Thymus (tissue), 11 donors: ENCODE measurements at regions not wholly inside any gene's neighbourhood (a gene's known extent, or its start where the extent isn't known, plus 50 kb on each side); places are given as distances from the start of the nearest gene placed in this dataset.

ENCODE experiments used
- DNase-seq, 9 donors: peaks; one replicate each; pipeline ENCODE4 v3.0.0-alpha.2; 2013; ENCODE audit warnings: low spot score in 9 of 9, low read depth in 6 of 9, missing footprints in 1 of 9
- H3K27ac ChIP-seq, 2 donors: one replicate each; pipeline ENCODE4 v1.5.1; 2013; ENCODE audit warnings: control low read depth in 1 of 2, low read depth in 1 of 2, low read length in 1 of 2, mild to moderate bottlenecking in 1 of 2, moderate library complexity in 1 of 2
- H3K27me3 ChIP-seq, 2 donors: one replicate each; pipeline ENCODE4 v1.5.1; 2013; ENCODE audit warnings: low read length in 1 of 2; ENCODE audit not compliant: control insufficient read depth in 2 of 2, insufficient read depth in 1 of 2
- H3K36me3 ChIP-seq, 2 donors: one replicate each; pipeline ENCODE4 v1.5.1; 2013; ENCODE audit warnings: low read length in 1 of 2, mild to moderate bottlenecking in 1 of 2, moderate library complexity in 1 of 2; ENCODE audit not compliant: control insufficient read depth in 2 of 2, insufficient read depth in 2 of 2
- H3K4me1 ChIP-seq, 2 donors: one replicate each; pipeline ENCODE4 v1.5.1; 2013; ENCODE audit warnings: low read length in 2 of 2; ENCODE audit not compliant: control insufficient read depth in 2 of 2, insufficient read depth in 2 of 2
- H3K4me3 ChIP-seq, 2 donors: one replicate each; pipeline ENCODE4 v1.5.1; 2013; ENCODE audit warnings: low read length in 2 of 2, control low read depth in 1 of 2, mild to moderate bottlenecking in 1 of 2
- H3K9me3 ChIP-seq, 2 donors: one replicate each; pipeline ENCODE4 v1.5.1; 2013; ENCODE audit warnings: low read length in 1 of 2, mild to moderate bottlenecking in 1 of 2; ENCODE audit not compliant: control insufficient read depth in 2 of 2, insufficient read depth in 1 of 2
- WGBS: extraction: QIAGEN DNeasy Blood & Tissue Kit; methylation state at CpG from one replicate; pipeline ENCODE4 v1.1.7; 2013; 5-methylcytosine and 5-hydroxymethylcytosine counted together
- donor health status: healthy.

GRCh38 chr11:91310085-91310484, 914.5 kb upstream of the FAT3 start:
- Histone ChIP-seq H3K36me3 (no peaks in the 10 kb centered on the region), H3K27ac (no peak overlapping the region), H3K4me1 (no peaks in the 10 kb centered on the region), H3K4me3 (no peak overlapping the region), H3K9me3 (no peaks in the 10 kb centered on the region), H3K27me3 (no peaks in the 10 kb centered on the region)
- WGBS: 83% methylated on average over 3 of the region's 3 CpGs
- DNase-seq: no peak

GRCh38 chr11:91308069-91308468, 916.5 kb upstream of the FAT3 start:
- Histone ChIP-seq H3K36me3 (no peaks in the 10 kb centered on the region), H3K4me3 (no peak overlapping the region), H3K27ac (no peak overlapping the region), H3K27me3 (no peaks in the 10 kb centered on the region), H3K9me3 (no peaks in the 10 kb centered on the region), H3K4me1 (no peaks in the 10 kb centered on the region)
- DNase-seq: no peak
- 90% methylated on average over 2 of the region's 2 CpGs for WGBS

- no peak for DNase-seq
- no peaks in the 10 kb centered on the region for H3K4me1 ChIP-seq
- H3K27ac ChIP-seq: no peak overlapping the region
- no peaks in the 10 kb centered on the region for H3K9me3 ChIP-seq
- 59% methylated on average over 2 of the region's 2 CpGs for WGBS
- no peak overlapping the region for H3K4me3 ChIP-seq
- no peaks in the 10 kb centered on the region for H3K27me3 ChIP-seq
- H3K36me3 ChIP-seq: no peaks in the 10 kb centered on the region
Observed at GRCh38 chr11:91305402-91305801, 919.2 kb upstream of the FAT3 start.

GRCh38 chr11:91303749-91304148, 920.9 kb upstream of the FAT3 start:
- no peak for DNase-seq
- H3K9me3 ChIP-seq: no peaks in the 10 kb centered on the region
- no peaks in the 10 kb centered on the region for H3K36me3 ChIP-seq
- no peaks in the 10 kb centered on the region for H3K27me3 ChIP-seq
- H3K4me1 ChIP-seq: no peaks in the 10 kb centered on the region
- 95% methylated on average over 2 of the region's 2 CpGs for WGBS
- no peak overlapping the region for H3K4me3 ChIP-seq
- no peak overlapping the region for H3K27ac ChIP-seq

GRCh38 chr11:91299980-91300379, 924.6 kb upstream of the FAT3 start:
- Histone ChIP-seq H3K4me3 (no peak overlapping the region), H3K4me1 (no peaks in the 10 kb centered on the region), H3K9me3 (no peaks in the 10 kb centered on the region), H3K27me3 (no peaks in the 10 kb centered on the region), H3K27ac (no peak overlapping the region), H3K36me3 (no peaks in the 10 kb centered on the region)
- no peak for DNase-seq
- WGBS: 78% methylated on average over 1 of the region's 1 CpG

- H3K4me1 ChIP-seq: no peaks in the 10 kb centered on the region
- no peak overlapping the region for H3K4me3 ChIP-seq
- H3K27me3 ChIP-seq: no peaks in the 10 kb centered on the region
- H3K27ac ChIP-seq: no peak overlapping the region
- no peaks in the 10 kb centered on the region for H3K36me3 ChIP-seq
- 81% methylated on average over 1 of the region's 1 CpG for WGBS
- DNase-seq: no peak
- no peaks in the 10 kb centered on the region for H3K9me3 ChIP-seq
Observed at GRCh38 chr11:91296629-91297028, 928.0 kb upstream of the FAT3 start.

GRCh38 chr11:91295591-91295990, 929.0 kb upstream of the FAT3 start:
- WGBS: 67% methylated on average over 2 of the region's 2 CpGs
- Histone ChIP-seq H3K27ac (no peak overlapping the region), H3K9me3 (no peaks in the 10 kb centered on the region)

GRCh38 chr11:91293119-91293518, 931.5 kb upstream of the FAT3 start:
- no peak for DNase-seq
- H3K27me3 ChIP-seq: no peaks in the 10 kb centered on the region
- no peaks in the 10 kb centered on the region for H3K4me1 ChIP-seq
- H3K36me3 ChIP-seq: no peaks in the 10 kb centered on the region
- 98% methylated on average over 1 of the region's 1 CpG for WGBS
- no peak overlapping the region for H3K27ac ChIP-seq
- no peaks in the 10 kb centered on the region for H3K9me3 ChIP-seq
- H3K4me3 ChIP-seq: no peak overlapping the region

More at GRCh38 chr11:91295591-91295990, 929.0 kb upstream of the FAT3 start:
- Histone ChIP-seq H3K4me3 (no peak overlapping the region), H3K4me1 (no peaks in the 10 kb centered on the region), H3K36me3 (no peaks in the 10 kb centered on the region), H3K27me3 (no peaks in the 10 kb centered on the region)
- no peak for DNase-seq

- H3K27ac ChIP-seq: no peak overlapping the region
- H3K36me3 ChIP-seq: no peaks in the 10 kb centered on the region
- H3K4me1 ChIP-seq: no peaks in the 10 kb centered on the region
- H3K4me3 ChIP-seq: no peak overlapping the region
- WGBS: 96% methylated on average over 1 of the region's 1 CpG
- H3K9me3 ChIP-seq: no peaks in the 10 kb centered on the region
- no peaks in the 10 kb centered on the region for H3K27me3 ChIP-seq
- DNase-seq: no peak
Observed at GRCh38 chr11:91272089-91272488, 952.5 kb upstream of the FAT3 start.
